DND-41 (cell line): ENCODE measurements at regions not wholly inside any gene's neighbourhood (a gene's known extent, or its start where the extent isn't known, plus 50 kb on each side); places are given as distances from the start of the nearest gene placed in this dataset.

Experiments used
- CTCF ChIP-seq: IDR thresholded peaks from 2 replicates; pipeline ENCODE4 v1.5.1; 2012; ENCODE audit warnings: borderline replicate concordance, low read length, moderate library complexity, mild to moderate bottlenecking; ENCODE audit not compliant: poor library complexity, severe bottlenecking; ENCODE audit errors: extremely low read depth
- EZH2 ChIP-seq: IDR thresholded peaks from 3 replicates; pipeline ENCODE4 v1.6.1; 2012; ENCODE audit warnings: borderline replicate concordance, low read depth, mild to moderate bottlenecking, moderate library complexity, low read length, inconsistent platforms; ENCODE audit not compliant: severe bottlenecking

- TF ChIP-seq EZH2 = no peak
- no peak for TF ChIP-seq CTCF
Measured at GRCh38 chr17:70519300-70519699, 350.0 kb downstream of the KCNJ2 start.
